GM20000 (cell line): ENCODE measurements at regions not wholly inside any gene's neighbourhood (a gene's known extent, or its start where the extent isn't known, plus 50 kb on each side); places are given as distances from the start of the nearest gene placed in this dataset.

Experiments
- DNase-seq: peaks from one replicate; pipeline ENCODE4 v3.0.0; 2012; ENCODE audit warnings: low spot score
- TF ChIP-seq, protein P1 (sequence below): IDR thresholded peaks from 2 replicates; pipeline ENCODE4 v1.5.1; 2012; ENCODE audit warnings: mild to moderate bottlenecking, control low read depth; ENCODE audit errors: extremely low read depth, missing control alignments

DNA sequence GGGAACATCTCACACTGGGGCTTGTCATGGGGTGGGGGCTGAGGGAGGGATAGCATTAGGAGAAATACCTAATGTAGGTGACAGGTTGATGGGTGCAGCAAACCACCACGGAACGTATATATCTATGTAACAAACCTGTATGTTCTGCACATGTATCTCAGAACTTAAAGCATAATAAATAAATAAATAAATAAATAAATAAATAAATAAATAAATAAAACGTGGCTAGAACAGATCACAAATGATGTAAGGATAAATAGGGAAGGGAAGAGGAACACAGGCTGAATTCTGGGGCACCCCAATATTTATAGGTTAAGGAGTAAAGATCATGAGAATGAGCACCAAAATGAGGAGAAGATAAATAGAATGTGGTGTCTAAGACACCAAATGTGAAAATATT is 592.2 kb downstream of the AMY1C start:
- DNase-seq = no peak

GRCh38 chr1:104348277-104348676 is 598.6 kb downstream of the AMY1C start:
- TF ChIP-seq, protein P1, sequence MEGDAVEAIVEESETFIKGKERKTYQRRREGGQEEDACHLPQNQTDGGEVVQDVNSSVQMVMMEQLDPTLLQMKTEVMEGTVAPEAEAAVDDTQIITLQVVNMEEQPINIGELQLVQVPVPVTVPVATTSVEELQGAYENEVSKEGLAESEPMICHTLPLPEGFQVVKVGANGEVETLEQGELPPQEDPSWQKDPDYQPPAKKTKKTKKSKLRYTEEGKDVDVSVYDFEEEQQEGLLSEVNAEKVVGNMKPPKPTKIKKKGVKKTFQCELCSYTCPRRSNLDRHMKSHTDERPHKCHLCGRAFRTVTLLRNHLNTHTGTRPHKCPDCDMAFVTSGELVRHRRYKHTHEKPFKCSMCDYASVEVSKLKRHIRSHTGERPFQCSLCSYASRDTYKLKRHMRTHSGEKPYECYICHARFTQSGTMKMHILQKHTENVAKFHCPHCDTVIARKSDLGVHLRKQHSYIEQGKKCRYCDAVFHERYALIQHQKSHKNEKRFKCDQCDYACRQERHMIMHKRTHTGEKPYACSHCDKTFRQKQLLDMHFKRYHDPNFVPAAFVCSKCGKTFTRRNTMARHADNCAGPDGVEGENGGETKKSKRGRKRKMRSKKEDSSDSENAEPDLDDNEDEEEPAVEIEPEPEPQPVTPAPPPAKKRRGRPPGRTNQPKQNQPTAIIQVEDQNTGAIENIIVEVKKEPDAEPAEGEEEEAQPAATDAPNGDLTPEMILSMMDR = no peak
- DNase-seq = no peak

More for the DNA sequence above, 592.2 kb downstream of the AMY1C start:
- TF ChIP-seq, protein P1 = no peak

DNA sequence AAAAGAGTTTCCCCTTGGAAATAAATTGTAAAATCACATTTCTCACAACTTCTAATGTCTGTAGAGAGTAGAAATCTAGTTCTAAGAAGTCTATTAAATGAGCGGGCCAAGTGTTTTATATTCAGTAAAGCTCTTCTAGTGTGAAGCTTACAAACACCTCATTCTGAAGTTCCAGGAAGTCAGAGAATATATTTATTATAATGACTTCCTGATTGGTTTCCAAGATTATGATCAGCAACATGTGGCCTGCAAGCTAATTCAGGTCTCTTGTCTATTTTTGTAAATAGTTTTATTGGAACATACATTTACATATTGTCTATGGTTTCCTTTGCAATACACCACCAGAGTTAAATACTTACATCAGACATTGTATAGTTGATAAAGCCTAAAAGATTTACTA is 603.9 kb downstream of the AMY1C start:
- TF ChIP-seq, protein P1 = no peak
- DNase-seq = no peak

DNA sequence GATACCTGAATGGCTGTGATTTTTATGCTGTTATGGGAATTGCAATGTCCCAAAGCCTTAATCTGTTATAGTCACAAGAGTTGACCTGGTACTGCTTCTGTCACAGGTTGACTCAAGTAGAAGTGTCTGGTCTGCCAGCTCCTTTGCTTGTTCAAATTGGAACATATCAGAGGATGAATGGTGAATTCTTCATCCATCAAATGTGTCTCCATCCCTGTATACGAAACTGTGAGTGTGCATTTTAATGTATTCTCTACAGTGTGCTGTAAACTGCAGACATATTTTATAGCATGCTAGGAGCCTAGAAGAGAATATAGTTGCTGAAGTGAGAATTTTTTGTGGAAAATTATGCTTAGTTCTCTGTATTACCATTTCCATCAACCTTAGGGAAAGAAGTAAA is 608.4 kb downstream of the AMY1C start:
- DNase-seq = no peak
- TF ChIP-seq, protein P1 = no peak

DNA sequence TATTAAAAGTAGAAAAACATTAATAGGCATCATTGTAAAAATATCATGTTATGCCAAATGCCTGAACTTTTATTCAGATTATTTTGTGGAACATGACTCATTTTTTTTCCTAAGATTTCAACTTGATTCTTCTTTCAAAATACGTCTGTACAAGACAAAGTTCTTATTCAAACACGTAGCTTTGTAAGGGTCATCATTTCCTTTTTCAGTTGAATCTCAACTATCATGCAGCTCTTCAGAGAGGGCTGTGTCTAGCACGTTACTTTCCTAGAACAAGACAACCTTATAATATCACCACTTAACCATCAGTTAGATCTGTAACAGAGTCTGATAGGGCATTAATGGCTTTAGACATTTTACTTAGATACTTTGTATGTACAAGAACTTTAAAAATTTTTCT is 608.9 kb downstream of the AMY1C start:
- TF ChIP-seq, protein P1 = no peak
- no peak for DNase-seq

DNA sequence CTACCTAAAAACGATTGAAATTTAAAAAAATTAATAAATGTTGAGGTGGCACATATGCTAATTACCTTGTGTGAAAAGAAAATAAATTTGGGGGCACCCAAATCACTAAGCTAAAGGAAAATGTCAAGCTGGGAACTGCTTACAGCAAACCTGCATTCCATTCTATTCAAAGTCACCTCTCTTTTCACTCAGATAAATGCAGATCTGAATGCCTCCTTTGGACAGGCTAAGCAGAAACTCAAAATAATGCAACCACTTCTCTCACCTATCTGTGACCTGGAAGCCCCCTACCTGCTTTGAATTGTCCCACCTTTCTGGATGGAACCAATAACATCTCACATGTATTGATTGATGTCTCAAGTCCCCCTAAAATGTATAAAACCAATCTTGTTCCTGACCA is 628.7 kb downstream of the AMY1C start:
- no peak for DNase-seq
- TF ChIP-seq, protein P1 = no peak

DNA sequence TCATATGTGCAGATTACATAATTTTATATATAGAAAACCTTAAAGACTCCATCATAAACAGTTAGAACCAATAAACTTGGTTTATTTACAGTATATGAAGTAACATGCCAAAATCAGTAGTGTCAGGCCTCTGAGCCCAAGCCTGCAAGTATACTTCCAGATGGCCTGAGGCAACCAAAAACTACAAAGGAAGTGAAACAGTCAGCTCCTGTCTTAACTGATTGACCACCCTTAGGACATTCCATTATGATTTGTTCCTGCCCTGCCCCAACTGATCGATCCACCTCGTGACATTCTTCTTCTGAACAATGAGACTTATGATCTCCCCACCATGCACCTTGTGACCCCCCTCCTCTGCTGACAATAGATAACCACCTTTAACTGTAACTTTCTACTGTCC is 630.3 kb downstream of the AMY1C start:
- no peak for DNase-seq
- TF ChIP-seq, protein P1 = no peak
